GM12878 (cell line): ENCODE measurements at regions not wholly inside any gene's neighbourhood (a gene's known extent, or its start where the extent isn't known, plus 50 kb on each side); places are given as distances from the start of the nearest gene placed in this dataset.

ENCODE experiments used
- CTCF ChIP-seq, 3 experiments: IDR thresholded peaks in 2 of 3; conservative IDR thresholded peaks in 1 of 3; 2 replicates each; pipeline ENCODE4 v1.5.1; 2011; ENCODE audit warnings: low read depth in 3 of 3, low read length in 3 of 3, mild to moderate bottlenecking in 3 of 3, control low read depth in 2 of 3, moderate library complexity in 2 of 3, inconsistent platforms in 1 of 3, mixed read lengths in 1 of 3; ENCODE audit not compliant: control insufficient read depth in 2 of 3, insufficient read depth in 1 of 3; ENCODE audit errors: extremely low read depth in 1 of 3
- HDGF ChIP-seq: fragments of 450-650 bp; IDR thresholded peaks from 2 replicates; pipeline ENCODE4 v1.6.1; 2016; ENCODE audit warnings: antibody characterized with exemption
- IKZF1 ChIP-seq: fragments of 450-650 bp; conservative IDR thresholded peaks from 2 replicates; pipeline ENCODE4 v1.6.1; 2017; ENCODE audit warnings: antibody characterized with exemption, mild to moderate bottlenecking
- IKZF2 ChIP-seq, 2 experiments: fragments of 450-650 bp; IDR thresholded peaks; 2 replicates each; pipeline ENCODE4 v1.6.1; 2017; ENCODE audit warnings: mild to moderate bottlenecking in 2 of 2, moderate library complexity in 2 of 2
- MYC ChIP-seq: IDR thresholded peaks from 2 replicates; pipeline ENCODE4 v1.6.1; 2011; ENCODE audit warnings: mild to moderate bottlenecking, low read length, moderate library complexity, inconsistent platforms; ENCODE audit not compliant: insufficient read depth, insufficient replicate concordance, insufficient read length, severe bottlenecking
- RAD21 ChIP-seq: IDR thresholded peaks from 2 replicates; pipeline ENCODE4 v1.6.1; 2011; ENCODE audit warnings: mild to moderate bottlenecking, low read depth, low read length, moderate library complexity; ENCODE audit not compliant: insufficient read depth
- RUNX3 ChIP-seq: IDR thresholded peaks from 2 replicates; pipeline ENCODE4 v1.6.1; 2012; ENCODE audit warnings: low read length, inconsistent platforms
- YY1 ChIP-seq: IDR thresholded peaks from 2 replicates; pipeline ENCODE4 v1.6.1; 2011; ENCODE audit warnings: low read depth, mild to moderate bottlenecking, low read length
- TF ChIP-seq, protein P1 (sequence below): fragments of 450-650 bp; IDR thresholded peaks from 2 replicates; pipeline ENCODE4 v1.6.1; 2014; ENCODE audit warnings: mild to moderate bottlenecking

DNA sequence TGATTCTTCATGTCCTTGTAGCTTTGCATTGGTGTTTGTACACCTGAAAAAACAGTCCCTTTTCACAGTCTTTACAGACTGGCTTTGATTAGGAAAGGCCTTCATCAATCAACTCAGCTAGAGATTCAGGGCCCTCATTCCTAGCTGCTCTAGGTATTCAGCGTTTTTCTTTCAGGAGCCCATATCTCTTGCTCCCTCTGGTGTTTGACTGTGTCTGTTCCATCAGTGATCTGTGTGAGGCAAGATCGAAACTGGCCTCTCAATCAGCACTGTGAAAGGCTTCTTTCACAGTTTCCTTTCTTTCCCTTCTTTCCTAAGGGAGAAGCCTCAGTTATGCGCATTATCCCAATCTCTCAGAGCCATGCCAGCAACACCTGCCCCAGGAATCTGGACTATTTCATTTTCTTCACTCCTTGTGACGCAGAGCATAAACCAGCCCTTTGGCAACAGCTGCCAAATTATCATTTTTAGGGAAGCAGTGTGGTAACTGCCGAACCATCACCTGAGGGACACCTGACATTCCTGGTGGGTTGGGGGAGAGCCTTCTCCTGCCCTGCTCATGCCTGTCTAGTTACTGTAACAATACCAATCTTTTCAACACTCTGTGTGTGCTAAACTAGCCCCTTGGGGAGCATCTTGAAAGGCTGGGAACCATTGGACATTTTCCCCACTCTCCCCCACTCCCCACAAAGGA lies 75.7 kb upstream of the CCDC71L start (continued):
- TF ChIP-seq IKZF1 (peak; percentile 62; the same call in 1 of the 2 replicates), YY1 (peak; percentile 72), RAD21 (peak; percentile 97), CTCF (IDR thresholded peaks at IDR 0.05 in 2 of 3, conservative IDR thresholded peaks at IDR 0.05 in 1 of 3; ENCODE audit: control insufficient read depth in 2 of 3, extremely low read depth in 1 of 3, insufficient read depth in 1 of 3, low read depth in 3 of 3, low read length in 3 of 3) (peak; percentile 75 to 86 (median 80)), IKZF2 (IDR thresholded peaks at IDR 0.05) (peak; percentile 49 to 52), RUNX3 (0 out of 2 replicates have a peak, but pooled peaks have one; percentile 11), MYC (no peak), HDGF (no peak)
- TF ChIP-seq, protein P1, sequence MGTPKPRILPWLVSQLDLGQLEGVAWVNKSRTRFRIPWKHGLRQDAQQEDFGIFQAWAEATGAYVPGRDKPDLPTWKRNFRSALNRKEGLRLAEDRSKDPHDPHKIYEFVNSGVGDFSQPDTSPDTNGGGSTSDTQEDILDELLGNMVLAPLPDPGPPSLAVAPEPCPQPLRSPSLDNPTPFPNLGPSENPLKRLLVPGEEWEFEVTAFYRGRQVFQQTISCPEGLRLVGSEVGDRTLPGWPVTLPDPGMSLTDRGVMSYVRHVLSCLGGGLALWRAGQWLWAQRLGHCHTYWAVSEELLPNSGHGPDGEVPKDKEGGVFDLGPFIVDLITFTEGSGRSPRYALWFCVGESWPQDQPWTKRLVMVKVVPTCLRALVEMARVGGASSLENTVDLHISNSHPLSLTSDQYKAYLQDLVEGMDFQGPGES = no peak
